ENCODE measurements at regions not wholly inside any gene's neighbourhood (a gene's known extent, or its start where the extent isn't known, plus 50 kb on each side); places are given as distances from the start of the nearest gene placed in this dataset.

DNA sequence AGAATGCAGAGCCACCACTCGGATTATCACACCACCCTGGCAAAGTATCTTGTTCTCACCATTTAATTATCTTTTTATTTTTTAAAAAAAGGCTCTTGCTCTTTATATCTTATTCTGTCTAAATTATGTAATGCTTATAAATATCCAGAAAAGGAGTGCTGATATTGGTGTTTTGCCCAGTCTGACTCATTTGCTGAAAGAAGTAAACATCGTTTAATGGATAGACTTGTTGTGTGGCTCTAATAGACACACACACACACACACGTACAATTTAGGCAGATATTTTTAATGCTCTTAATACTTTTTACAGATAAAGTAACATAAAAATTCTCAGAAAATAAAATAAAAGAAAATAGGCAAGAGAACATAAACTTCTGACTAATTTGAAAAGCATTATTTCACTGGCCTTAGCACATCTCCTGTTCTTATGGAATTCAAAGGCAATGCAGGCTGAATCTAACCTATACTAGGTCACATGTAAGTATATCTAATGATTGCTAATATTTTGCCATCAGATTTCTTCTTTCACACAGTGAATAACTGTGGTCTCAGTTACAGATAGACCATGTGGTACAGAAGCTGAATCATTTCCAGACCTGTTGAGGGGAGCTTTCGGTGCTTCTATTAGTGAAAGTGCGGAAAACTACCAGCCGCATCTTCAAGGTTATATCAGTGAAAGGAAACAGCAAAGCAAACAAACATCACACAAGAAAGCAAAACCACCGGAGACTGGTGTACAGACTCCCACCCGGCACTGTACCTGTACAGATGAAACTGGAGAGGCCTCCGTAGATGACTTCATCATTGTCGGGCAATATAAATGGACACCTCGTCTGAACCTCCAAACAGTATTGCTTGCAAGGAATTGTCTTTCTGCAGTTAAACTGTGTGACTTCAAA, 642.1 kb upstream of the ARGLU1 start:
- H3K4me1 Mint-ChIP-seq = peaks cover 22% of the 10 kb centered on the region
- no peak for TF ChIP-seq CTCF (IDR thresholded peaks at IDR 0.05; ENCODE audit: unreplicated experiment)
- no peak for DNase-seq (ENCODE audit: low spot score in 2 of 2, unreplicated experiment in 2 of 2)
- no peak overlapping the region for H3K27ac Mint-ChIP-seq
- H3K4me3 Mint-ChIP-seq = no peak overlapping the region
- H3K9me3 Mint-ChIP-seq = no peaks in the 10 kb centered on the region
- H3K36me3 Mint-ChIP-seq = no peaks in the 10 kb centered on the region
- peaks cover 46% of the 10 kb centered on the region for H3K27me3 Mint-ChIP-seq (ENCODE audit: low read depth)

GRCh38 chr13:107208889-107209288, 641.0 kb upstream of the ARGLU1 start:
- no peak overlapping the region for H3K27ac Mint-ChIP-seq
- H3K9me3 Mint-ChIP-seq = no peaks in the 10 kb centered on the region
- DNase-seq (ENCODE audit: low spot score in 2 of 2, unreplicated experiment in 2 of 2) = no peak
- H3K4me1 Mint-ChIP-seq = peaks cover 20% of the 10 kb centered on the region
- H3K36me3 Mint-ChIP-seq = no peaks in the 10 kb centered on the region
- no peak overlapping the region for H3K4me3 Mint-ChIP-seq
- H3K27me3 Mint-ChIP-seq (ENCODE audit: low read depth) = peaks cover 38% of the 10 kb centered on the region
- no peak for TF ChIP-seq CTCF (IDR thresholded peaks at IDR 0.05; ENCODE audit: unreplicated experiment)

GRCh38 chr13:107205318-107206104, 637.6 kb upstream of the ARGLU1 start:
- no peak overlapping the region for H3K4me3 Mint-ChIP-seq
- peak; percentile 64 to 87 for DNase-seq (ENCODE audit: low spot score in 2 of 2, unreplicated experiment in 2 of 2)
- H3K27ac Mint-ChIP-seq = no peak overlapping the region

DNA sequence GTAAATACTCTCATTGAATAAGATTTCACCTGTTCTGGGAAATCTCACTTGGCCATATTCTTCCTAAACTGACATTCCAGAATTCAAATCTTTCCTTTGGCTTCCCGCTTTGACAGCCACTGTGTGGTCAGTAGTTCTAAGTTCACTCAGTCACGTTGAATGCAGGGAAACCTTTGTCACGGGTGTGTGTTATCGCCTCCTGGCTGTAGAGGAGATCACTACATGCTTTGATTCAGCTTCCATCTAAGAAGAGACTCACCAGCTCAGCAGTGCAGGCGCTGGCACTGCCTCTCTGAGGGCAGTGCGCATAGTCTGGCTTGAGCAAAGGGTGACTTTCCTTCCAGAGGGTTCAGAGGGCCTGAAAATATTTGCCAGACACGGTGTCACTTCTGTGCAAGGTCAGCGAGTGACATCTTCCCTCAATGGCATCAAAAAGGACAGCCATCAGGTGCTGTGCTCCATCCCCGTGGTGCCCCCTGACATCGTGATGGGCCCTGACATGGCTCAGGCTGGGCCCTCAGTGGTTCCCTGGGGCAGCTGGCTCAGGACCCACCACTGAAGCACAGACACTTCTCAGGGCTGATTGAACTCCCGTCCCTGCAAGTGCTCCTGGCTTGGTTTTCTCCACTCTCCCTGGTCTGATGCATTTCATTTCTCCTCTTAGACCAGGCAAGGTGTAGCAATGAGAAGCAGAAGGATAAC, 635.4 kb upstream of the ARGLU1 start:
- Mint-ChIP-seq H3K4me1 (peaks cover 7% of the 10 kb centered on the region), H3K27me3 (ENCODE audit: low read depth) (peaks cover 18% of the 10 kb centered on the region), H3K4me3 (no peak overlapping the region), H3K9me3 (no peaks in the 10 kb centered on the region), H3K36me3 (no peaks in the 10 kb centered on the region), H3K27ac (no peak overlapping the region)
- peak; percentile 44 for TF ChIP-seq CTCF (IDR thresholded peaks at IDR 0.05; ENCODE audit: unreplicated experiment)
- no peak for DNase-seq (ENCODE audit: low spot score in 2 of 2, unreplicated experiment in 2 of 2)

More at GRCh38 chr13:107205318-107206104, 637.6 kb upstream of the ARGLU1 start:
- H3K9me3 Mint-ChIP-seq = no peaks in the 10 kb centered on the region
- H3K4me1 Mint-ChIP-seq = peaks cover 13% of the 10 kb centered on the region
- TF ChIP-seq CTCF (IDR thresholded peaks at IDR 0.05; ENCODE audit: unreplicated experiment) = peak; percentile 95
- no peaks in the 10 kb centered on the region for H3K36me3 Mint-ChIP-seq
- peaks cover 23% of the 10 kb centered on the region for H3K27me3 Mint-ChIP-seq (ENCODE audit: low read depth)

GRCh38 chr13:107202371-107203023, 634.6 kb upstream of the ARGLU1 start:
- Mint-ChIP-seq H3K36me3 (no peaks in the 10 kb centered on the region), H3K27ac (no peak overlapping the region), H3K27me3 (ENCODE audit: low read depth) (peaks cover 11% of the 10 kb centered on the region), H3K4me3 (no peak overlapping the region), H3K9me3 (no peaks in the 10 kb centered on the region), H3K4me1 (peaks cover 8% of the 10 kb centered on the region)
- no peak for DNase-seq (ENCODE audit: low spot score in 2 of 2, unreplicated experiment in 2 of 2)
- TF ChIP-seq CTCF (IDR thresholded peaks at IDR 0.05; ENCODE audit: unreplicated experiment) = no peak
